ENCODE measurements at regions not wholly inside any gene's neighbourhood (a gene's known extent, or its start where the extent isn't known, plus 50 kb on each side); places are given as distances from the start of the nearest gene placed in this dataset.

- no peak for TF ChIP-seq CTCF (IDR thresholded peaks at IDR 0.05; ENCODE audit: insufficient read depth, low read depth, low read length)
- no peak for DNase-seq (ENCODE audit: low read depth)
- no peak overlapping the region for H3K4me3 ChIP-seq (ENCODE audit: low read depth, low read length)
Measured at GRCh38 chr4:163665521-163666331, 171.2 kb downstream of the TMA16 start.

- H3K4me3 ChIP-seq (ENCODE audit: low read depth, low read length) = no peak overlapping the region
- no peak for DNase-seq (ENCODE audit: low read depth)
- no peak for TF ChIP-seq CTCF (IDR thresholded peaks at IDR 0.05; ENCODE audit: insufficient read depth, low read depth, low read length)
Measured at GRCh38 chr4:163666332-163666873, 171.9 kb downstream of the TMA16 start.

- no peak for TF ChIP-seq CTCF (IDR thresholded peaks at IDR 0.05; ENCODE audit: insufficient read depth, low read depth, low read length)
- DNase-seq (ENCODE audit: low read depth) = no peak
Measured at GRCh38 chr4:163672751-163673150, 178.3 kb downstream of the TMA16 start.

GRCh38 chr4:163673848-163674697, 179.6 kb downstream of the TMA16 start:
- TF ChIP-seq CTCF (IDR thresholded peaks at IDR 0.05; ENCODE audit: insufficient read depth, low read depth, low read length) = no peak
- DNase-seq (ENCODE audit: low read depth) = no peak
- H3K4me3 ChIP-seq (ENCODE audit: low read depth, low read length) = no peak overlapping the region

More at GRCh38 chr4:163672751-163673150, 178.3 kb downstream of the TMA16 start:
- H3K4me3 ChIP-seq (ENCODE audit: low read depth, low read length) = no peak overlapping the region

- peak; percentile 6 for DNase-seq (ENCODE audit: low read depth)
- no peak overlapping the region for H3K4me3 ChIP-seq (ENCODE audit: low read depth, low read length)
- TF ChIP-seq CTCF (IDR thresholded peaks at IDR 0.05; ENCODE audit: insufficient read depth, low read depth, low read length) = peak; percentile 10
Measured at GRCh38 chr4:163679189-163679588, 184.7 kb downstream of the TMA16 start.

- no peak overlapping the region for H3K4me3 ChIP-seq (ENCODE audit: low read depth, low read length)
- TF ChIP-seq CTCF (IDR thresholded peaks at IDR 0.05; ENCODE audit: insufficient read depth, low read depth, low read length) = no peak
- no peak for DNase-seq (ENCODE audit: low read depth)
Measured at GRCh38 chr4:163680386-163681098, 186.1 kb downstream of the TMA16 start.

All from fibroblast of villous mesenchyme (primary cell).